BE2C (cell line): ENCODE measurements at regions not wholly inside any gene's neighbourhood (a gene's known extent, or its start where the extent isn't known, plus 50 kb on each side); places are given as distances from the start of the nearest gene placed in this dataset.
"Not testable (repeated sequence)": the region's sequence is repeated elsewhere in the genome, so short reads cannot be mapped to it uniquely, and the experiment has no call there.

ENCODE experiments used
- DNase-seq: peaks from one replicate; pipeline ENCODE4 v3.0.0-alpha.2; 2020
- H3K27me3 ChIP-seq: fragments of 250-450 bp; sonication (Bioruptor Pico); 2 replicates; pipeline ENCODE4 v1.5.1; 2020; ENCODE audit warnings: mild to moderate bottlenecking
- H3K36me3 ChIP-seq: fragments of 250-450 bp; sonication (Bioruptor Pico); 2 replicates; pipeline ENCODE4 v1.5.1; 2020; ENCODE audit warnings: mild to moderate bottlenecking
- H3K4me1 ChIP-seq: fragments of 250-450 bp; sonication (Bioruptor Pico); 2 replicates; pipeline ENCODE4 v1.5.1; 2020
- H3K4me3 ChIP-seq: 2 replicates; pipeline ENCODE4 v1.5.1; 2011; ENCODE audit warnings: low read depth, low read length
- H3K9me3 ChIP-seq: fragments of 250-450 bp; sonication (Bioruptor Pico); 2 replicates; pipeline ENCODE4 v1.5.1; 2020
- TF ChIP-seq, protein P1 (sequence below): IDR thresholded peaks from 2 replicates; pipeline ENCODE4 v1.5.1; 2012; ENCODE audit warnings: mild to moderate bottlenecking, low read depth, low read length

DNA sequence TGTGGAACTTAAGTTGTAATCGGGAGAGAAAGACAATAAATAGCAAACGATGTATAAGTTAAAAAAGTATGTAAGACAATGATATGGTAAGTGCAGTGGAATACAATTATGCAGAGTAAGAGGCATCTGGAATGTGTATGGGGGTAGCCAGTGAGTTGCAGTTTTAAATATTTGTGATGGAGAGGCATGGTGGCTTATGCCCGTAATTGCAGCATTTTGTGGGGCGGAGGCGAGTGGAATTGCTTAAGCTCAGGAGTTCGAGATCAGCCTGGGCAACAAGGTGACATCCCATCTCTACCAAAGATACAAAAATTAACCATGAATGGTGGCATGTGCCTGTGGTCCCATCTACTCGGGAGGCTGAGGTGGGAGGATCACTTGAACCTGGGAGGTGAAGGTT, 52.5 kb upstream of the WDFY3 start:
- H3K4me3 ChIP-seq = no peak overlapping the region
- TF ChIP-seq, protein P1, sequence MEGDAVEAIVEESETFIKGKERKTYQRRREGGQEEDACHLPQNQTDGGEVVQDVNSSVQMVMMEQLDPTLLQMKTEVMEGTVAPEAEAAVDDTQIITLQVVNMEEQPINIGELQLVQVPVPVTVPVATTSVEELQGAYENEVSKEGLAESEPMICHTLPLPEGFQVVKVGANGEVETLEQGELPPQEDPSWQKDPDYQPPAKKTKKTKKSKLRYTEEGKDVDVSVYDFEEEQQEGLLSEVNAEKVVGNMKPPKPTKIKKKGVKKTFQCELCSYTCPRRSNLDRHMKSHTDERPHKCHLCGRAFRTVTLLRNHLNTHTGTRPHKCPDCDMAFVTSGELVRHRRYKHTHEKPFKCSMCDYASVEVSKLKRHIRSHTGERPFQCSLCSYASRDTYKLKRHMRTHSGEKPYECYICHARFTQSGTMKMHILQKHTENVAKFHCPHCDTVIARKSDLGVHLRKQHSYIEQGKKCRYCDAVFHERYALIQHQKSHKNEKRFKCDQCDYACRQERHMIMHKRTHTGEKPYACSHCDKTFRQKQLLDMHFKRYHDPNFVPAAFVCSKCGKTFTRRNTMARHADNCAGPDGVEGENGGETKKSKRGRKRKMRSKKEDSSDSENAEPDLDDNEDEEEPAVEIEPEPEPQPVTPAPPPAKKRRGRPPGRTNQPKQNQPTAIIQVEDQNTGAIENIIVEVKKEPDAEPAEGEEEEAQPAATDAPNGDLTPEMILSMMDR = no peak
- no peaks in the 10 kb centered on the region for H3K4me1 ChIP-seq
- H3K36me3 ChIP-seq = no peaks in the 10 kb centered on the region
- peaks cover 2% of the 10 kb centered on the region; the same call in 1 of the 2 replicates for H3K9me3 ChIP-seq
- DNase-seq = no peak
- no peaks in the 10 kb centered on the region for H3K27me3 ChIP-seq

DNA sequence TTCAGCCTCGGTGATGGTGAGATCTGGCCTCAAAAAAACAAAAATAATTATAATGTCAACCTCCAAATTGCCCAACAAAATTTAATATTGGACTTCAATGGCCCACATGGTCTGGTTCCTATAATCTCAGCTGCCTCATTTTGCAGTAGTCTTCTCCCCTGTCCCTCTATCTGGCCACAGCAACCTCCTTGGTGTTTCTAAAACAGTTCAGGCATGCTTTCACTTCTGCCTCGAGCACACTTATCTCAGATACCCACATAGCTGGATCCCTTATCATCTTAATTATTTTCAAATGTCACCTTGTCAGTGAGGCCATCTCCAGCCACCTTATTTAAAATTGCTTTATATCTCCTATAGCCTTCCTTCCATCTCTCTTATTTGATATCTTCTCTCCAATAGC, 52.9 kb upstream of the WDFY3 start:
- no peak for DNase-seq
- no peaks in the 10 kb centered on the region for H3K4me1 ChIP-seq

DNA sequence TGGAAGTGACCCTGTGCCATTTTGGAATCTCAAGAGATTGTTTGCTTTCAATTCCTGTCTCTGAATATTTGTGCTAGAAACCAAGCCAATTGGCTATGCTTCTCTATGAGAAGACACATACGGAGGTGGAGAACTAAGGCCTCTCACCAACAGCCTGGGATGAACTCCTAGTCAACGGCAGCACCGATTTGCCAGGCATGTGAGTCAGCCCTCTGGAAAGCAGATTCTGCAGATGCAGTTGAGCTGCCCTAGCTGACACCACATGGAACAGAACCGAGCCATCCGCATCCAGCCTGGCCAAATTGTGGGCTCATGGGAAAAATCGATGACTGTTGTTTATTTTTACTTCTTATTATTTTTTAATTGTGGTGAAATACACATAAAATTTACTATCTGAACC, 58.2 kb upstream of the WDFY3 start:
- no peak for DNase-seq
- H3K9me3 ChIP-seq = no peaks in the 10 kb centered on the region
- TF ChIP-seq, protein P1 = no peak
- no peaks in the 10 kb centered on the region for H3K27me3 ChIP-seq
- no peak overlapping the region for H3K4me3 ChIP-seq
- no peaks in the 10 kb centered on the region for H3K36me3 ChIP-seq
- peaks cover 7% of the 10 kb centered on the region for H3K4me1 ChIP-seq

More for the DNA sequence above, 52.9 kb upstream of the WDFY3 start:
- H3K4me3 ChIP-seq = no peak overlapping the region
- TF ChIP-seq, protein P1 = no peak
- H3K9me3 ChIP-seq = peaks cover 2% of the 10 kb centered on the region; the same call in 1 of the 2 replicates
- H3K36me3 ChIP-seq = no peaks in the 10 kb centered on the region
- no peaks in the 10 kb centered on the region for H3K27me3 ChIP-seq

DNA sequence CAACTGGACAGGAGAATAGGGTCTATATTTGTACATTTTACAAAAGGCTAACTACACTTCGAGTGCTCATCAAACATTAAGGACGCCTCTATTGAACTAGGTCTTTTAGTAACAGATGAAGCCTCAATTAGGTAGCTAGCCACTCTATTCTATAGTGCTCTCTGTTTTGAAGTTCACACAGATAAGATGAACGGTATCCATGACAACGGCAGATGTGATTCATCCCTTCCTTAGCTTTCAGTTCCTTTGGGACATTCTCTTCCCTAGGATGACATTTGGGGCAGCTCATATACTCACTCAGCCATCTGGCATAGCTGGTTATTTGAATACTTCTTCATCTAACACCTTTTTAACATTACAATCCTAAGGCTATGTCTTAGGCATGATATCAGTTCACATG, 62.4 kb upstream of the WDFY3 start:
- Histone ChIP-seq H3K36me3 (no peaks in the 10 kb centered on the region), H3K4me1 (peaks cover 7% of the 10 kb centered on the region), H3K4me3 (no peak overlapping the region), H3K9me3 (0 out of 2 replicates have a peak, but pooled peaks cover 3% of the 10 kb centered on the region), H3K27me3 (no peaks in the 10 kb centered on the region)
- peak; percentile 15 for DNase-seq
- TF ChIP-seq, protein P1 = no peak

DNA sequence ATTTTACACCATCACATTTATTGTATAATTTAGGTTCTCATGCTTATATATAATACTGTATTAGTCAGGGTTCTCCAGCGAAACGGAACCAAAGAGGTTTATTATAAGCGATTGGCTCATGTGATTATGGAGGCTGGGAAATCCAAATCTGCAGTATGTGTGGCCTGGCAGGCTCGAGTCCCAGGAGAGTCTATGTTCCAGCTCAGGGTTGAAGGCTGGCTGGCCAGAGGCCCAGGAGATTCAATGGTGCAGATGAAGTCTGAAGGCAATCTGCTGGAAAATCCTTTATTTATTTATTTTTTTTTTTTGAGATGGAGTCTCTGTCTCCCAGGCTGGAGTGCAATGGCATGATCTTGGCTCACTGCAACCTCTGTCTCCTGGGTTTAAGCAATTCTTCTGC, 63.0 kb upstream of the WDFY3 start:
- Histone ChIP-seq H3K4me3 (no peak overlapping the region), H3K4me1 (peaks cover 7% of the 10 kb centered on the region), H3K27me3 (no peaks in the 10 kb centered on the region), H3K9me3 (0 out of 2 replicates have a peak, but pooled peaks cover 3% of the 10 kb centered on the region), H3K36me3 (no peaks in the 10 kb centered on the region)
- TF ChIP-seq, protein P1 = no peak
- DNase-seq = no peak

DNA sequence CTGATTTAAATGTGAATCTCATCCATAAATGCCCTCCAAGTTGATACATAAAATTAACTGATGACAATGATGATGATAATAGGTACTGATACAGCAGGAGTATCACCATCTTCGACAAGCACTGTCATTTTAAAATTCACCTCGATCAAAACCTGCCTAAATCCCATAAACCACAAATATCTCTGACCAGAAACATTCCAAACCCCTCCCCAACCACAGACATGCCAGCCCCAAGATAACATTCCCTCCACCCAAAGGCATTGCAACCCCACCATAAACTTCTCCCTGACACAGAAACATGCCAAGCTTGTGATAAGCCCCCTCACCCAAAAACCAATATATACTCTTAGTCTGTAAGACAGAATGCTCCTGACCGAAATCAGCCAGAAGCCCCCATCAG, 63.7 kb upstream of the WDFY3 start:
- TF ChIP-seq, protein P1 = no peak
- DNase-seq = no peak
- Histone ChIP-seq H3K36me3 (no peaks in the 10 kb centered on the region), H3K27me3 (no peaks in the 10 kb centered on the region), H3K9me3 (0 out of 2 replicates have a peak, but pooled peaks cover 3% of the 10 kb centered on the region), H3K4me1 (peaks cover 7% of the 10 kb centered on the region), H3K4me3 (no peak overlapping the region)

DNA sequence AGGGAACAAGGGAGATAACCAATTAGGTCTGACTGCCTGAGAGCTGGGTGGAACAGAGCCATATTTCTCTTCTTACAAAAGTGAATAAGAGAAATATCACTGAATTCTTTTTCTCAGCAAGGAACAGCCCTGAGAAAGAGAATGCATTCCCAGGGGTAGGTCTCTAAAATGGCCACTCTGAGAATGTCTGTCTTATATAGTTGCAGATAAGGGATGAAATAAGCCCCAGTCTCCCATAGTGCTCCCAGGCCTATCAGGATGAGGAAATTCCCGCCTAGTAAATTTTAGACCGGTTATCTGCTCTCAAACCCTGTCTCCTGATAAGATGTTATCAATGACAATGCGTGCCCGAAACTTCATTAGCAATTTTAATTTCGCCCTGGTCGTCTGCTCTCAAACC, 67.3 kb upstream of the WDFY3 start:
- not testable (repeated sequence) for H3K9me3 ChIP-seq, H3K4me1 ChIP-seq, DNase-seq, H3K4me3 ChIP-seq, H3K27me3 ChIP-seq, H3K36me3 ChIP-seq
